ENCODE measurements at regions not wholly inside any gene's neighbourhood (a gene's known extent, or its start where the extent isn't known, plus 50 kb on each side); places are given as distances from the start of the nearest gene placed in this dataset.

- no peak overlapping the region for H2AK5ac ChIP-seq (ENCODE audit: low read depth, low read length)
- H2BK120ac ChIP-seq (ENCODE audit: low read depth, low read length), result no peak overlapping the region
- no peak overlapping the region for H4K8ac ChIP-seq (ENCODE audit: low read depth, low read length)
- no peak for DNase-seq (ENCODE audit: low spot score)
- no peak overlapping the region for H3K4me2 ChIP-seq (ENCODE audit: insufficient read depth, low read length, poor library complexity, severe bottlenecking)
- no peak overlapping the region for H2BK12ac ChIP-seq (ENCODE audit: low read length)
- no peak overlapping the region for H3K4ac ChIP-seq (ENCODE audit: low read length)
- H3K9me3 ChIP-seq (replicated peaks in 1 of 2; ENCODE audit: control insufficient read depth in 2 of 2, insufficient read depth in 1 of 2, low read depth in 1 of 2, low read length in 2 of 2), result peaks cover 4 to 8% of the 10 kb centered on the region in 2 donors
- no peak overlapping the region for H2BK15ac ChIP-seq (ENCODE audit: low read length)
- no peaks in the 10 kb centered on the region for H3K79me1 ChIP-seq (ENCODE audit: low read depth, low read length)
- H3K36me3 ChIP-seq (replicated peaks in 1 of 2; ENCODE audit: control insufficient read depth in 2 of 2, insufficient read depth in 2 of 2, low read length in 2 of 2), result peaks cover 0 to 2% of the 10 kb centered on the region in 2 donors
- no peak overlapping the region for H3K23ac ChIP-seq (ENCODE audit: low read depth, low read length, poor library complexity)
- no peak overlapping the region for H4K91ac ChIP-seq (ENCODE audit: low read depth, low read length, poor library complexity)
- no CpG with 5 or more reads among the region's 9 CpGs for WGBS, 2 donors (ENCODE audit: extremely low coverage in 2 of 2, insufficient read length in 2 of 2, insufficient replicate concordance in 1 of 2)
- H3K4me1 ChIP-seq (ENCODE audit: control insufficient read depth in 2 of 2, insufficient read depth in 1 of 2, low read depth in 1 of 2, low read length in 2 of 2), result peaks cover 6 to 12% of the 10 kb centered on the region in 2 donors
- peak overlapping the region; percentile 40 for H3K27ac ChIP-seq (replicated peaks; ENCODE audit: low read length)
- peak overlapping the region; percentile 1 for H3K18ac ChIP-seq (ENCODE audit: low read length)
- no peak overlapping the region for H3K14ac ChIP-seq (ENCODE audit: low read length)
- H2BK5ac ChIP-seq (ENCODE audit: low read length), result no peak overlapping the region
- no peak overlapping the region for H3K9ac ChIP-seq (ENCODE audit: low read depth, low read length, poor library complexity)
- no peaks in the 10 kb centered on the region for H3K27me3 ChIP-seq (ENCODE audit: control insufficient read depth in 3 of 3, insufficient read depth in 3 of 3, low read depth in 1 of 3, low read length in 3 of 3)
- no peak overlapping the region for H2AFZ ChIP-seq (ENCODE audit: low read length)
- H3K4me3 ChIP-seq (ENCODE audit: low read length in 2 of 2), result no peak overlapping the region
Observed at GRCh38 chr2:163246135-163246534, 407.6 kb upstream of the KCNH7 start.

- H2BK15ac ChIP-seq (ENCODE audit: low read length), result no peak overlapping the region
- peaks cover 0 to 11% of the 10 kb centered on the region in 2 donors for H3K9me3 ChIP-seq (replicated peaks in 1 of 2; ENCODE audit: control insufficient read depth in 2 of 2, insufficient read depth in 1 of 2, low read depth in 1 of 2, low read length in 2 of 2)
- no peak overlapping the region for H3K4me3 ChIP-seq (ENCODE audit: low read length in 2 of 2)
- H3K79me1 ChIP-seq (ENCODE audit: low read depth, low read length), result no peaks in the 10 kb centered on the region
- H2BK12ac ChIP-seq (ENCODE audit: low read length), result no peak overlapping the region
- no peak overlapping the region for H2AFZ ChIP-seq (ENCODE audit: low read length)
- H3K9ac ChIP-seq (ENCODE audit: low read depth, low read length, poor library complexity), result no peak overlapping the region
- H3K23ac ChIP-seq (ENCODE audit: low read depth, low read length, poor library complexity), result no peak overlapping the region
- no peak overlapping the region for H3K4ac ChIP-seq (ENCODE audit: low read length)
- no peaks in the 10 kb centered on the region for H3K27me3 ChIP-seq (ENCODE audit: control insufficient read depth in 3 of 3, insufficient read depth in 3 of 3, low read depth in 1 of 3, low read length in 3 of 3)
- no peak overlapping the region for H3K14ac ChIP-seq (ENCODE audit: low read length)
- H2AK5ac ChIP-seq (ENCODE audit: low read depth, low read length), result no peak overlapping the region
- peaks cover 0 to 1% of the 10 kb centered on the region in 2 donors for H3K4me1 ChIP-seq (ENCODE audit: control insufficient read depth in 2 of 2, insufficient read depth in 1 of 2, low read depth in 1 of 2, low read length in 2 of 2)
- no peak for DNase-seq (ENCODE audit: low spot score)
- no peak overlapping the region for H2BK120ac ChIP-seq (ENCODE audit: low read depth, low read length)
- H3K18ac ChIP-seq (ENCODE audit: low read length), result no peak overlapping the region
- no peak overlapping the region for H2BK5ac ChIP-seq (ENCODE audit: low read length)
- no peak overlapping the region for H4K91ac ChIP-seq (ENCODE audit: low read depth, low read length, poor library complexity)
- no peak overlapping the region for H3K27ac ChIP-seq (replicated peaks; ENCODE audit: low read length)
- no peak overlapping the region for H3K4me2 ChIP-seq (ENCODE audit: insufficient read depth, low read length, poor library complexity, severe bottlenecking)
- no peaks in the 10 kb centered on the region for H3K36me3 ChIP-seq (replicated peaks in 1 of 2; ENCODE audit: control insufficient read depth in 2 of 2, insufficient read depth in 2 of 2, low read length in 2 of 2)
- H4K8ac ChIP-seq (ENCODE audit: low read depth, low read length), result no peak overlapping the region
Observed at GRCh38 chr2:163236553-163236952, 398.0 kb upstream of the KCNH7 start.

GRCh38 chr2:163231666-163232065, 393.1 kb upstream of the KCNH7 start:
- peaks cover 0 to 2% of the 10 kb centered on the region in 2 donors for H3K4me1 ChIP-seq (ENCODE audit: control insufficient read depth in 2 of 2, insufficient read depth in 1 of 2, low read depth in 1 of 2, low read length in 2 of 2)
- no peak overlapping the region for H3K18ac ChIP-seq (ENCODE audit: low read length)
- H2BK15ac ChIP-seq (ENCODE audit: low read length), result no peak overlapping the region
- H3K27ac ChIP-seq (replicated peaks; ENCODE audit: low read length), result no peak overlapping the region
- H3K4me2 ChIP-seq (ENCODE audit: insufficient read depth, low read length, poor library complexity, severe bottlenecking), result no peak overlapping the region
- no peak overlapping the region for H2BK12ac ChIP-seq (ENCODE audit: low read length)
- H2AFZ ChIP-seq (ENCODE audit: low read length), result no peak overlapping the region
- no peaks in the 10 kb centered on the region for H3K36me3 ChIP-seq (replicated peaks in 1 of 2; ENCODE audit: control insufficient read depth in 2 of 2, insufficient read depth in 2 of 2, low read length in 2 of 2)
- no peak overlapping the region for H4K91ac ChIP-seq (ENCODE audit: low read depth, low read length, poor library complexity)
- DNase-seq (ENCODE audit: low spot score), result no peak
- H3K4me3 ChIP-seq (ENCODE audit: low read length in 2 of 2), result no peak overlapping the region
- WGBS, 2 donors (ENCODE audit: extremely low coverage in 2 of 2, insufficient read length in 2 of 2, insufficient replicate concordance in 1 of 2), result no CpG with 5 or more reads among the region's 1 CpG
- H2AK5ac ChIP-seq (ENCODE audit: low read depth, low read length), result no peak overlapping the region
- no peak overlapping the region for H4K8ac ChIP-seq (ENCODE audit: low read depth, low read length)
- no peaks in the 10 kb centered on the region for H3K79me1 ChIP-seq (ENCODE audit: low read depth, low read length)
- H3K23ac ChIP-seq (ENCODE audit: low read depth, low read length, poor library complexity), result no peak overlapping the region
- H3K4ac ChIP-seq (ENCODE audit: low read length), result no peak overlapping the region
- H3K27me3 ChIP-seq (ENCODE audit: control insufficient read depth in 3 of 3, insufficient read depth in 3 of 3, low read depth in 1 of 3, low read length in 3 of 3), result no peaks in the 10 kb centered on the region
- H3K14ac ChIP-seq (ENCODE audit: low read length), result no peak overlapping the region
- H2BK120ac ChIP-seq (ENCODE audit: low read depth, low read length), result no peak overlapping the region
- no peak overlapping the region for H2BK5ac ChIP-seq (ENCODE audit: low read length)
- no peak overlapping the region for H3K9ac ChIP-seq (ENCODE audit: low read depth, low read length, poor library complexity)
- H3K9me3 ChIP-seq (replicated peaks in 1 of 2; ENCODE audit: control insufficient read depth in 2 of 2, insufficient read depth in 1 of 2, low read depth in 1 of 2, low read length in 2 of 2), result no peaks in the 10 kb centered on the region

DNA sequence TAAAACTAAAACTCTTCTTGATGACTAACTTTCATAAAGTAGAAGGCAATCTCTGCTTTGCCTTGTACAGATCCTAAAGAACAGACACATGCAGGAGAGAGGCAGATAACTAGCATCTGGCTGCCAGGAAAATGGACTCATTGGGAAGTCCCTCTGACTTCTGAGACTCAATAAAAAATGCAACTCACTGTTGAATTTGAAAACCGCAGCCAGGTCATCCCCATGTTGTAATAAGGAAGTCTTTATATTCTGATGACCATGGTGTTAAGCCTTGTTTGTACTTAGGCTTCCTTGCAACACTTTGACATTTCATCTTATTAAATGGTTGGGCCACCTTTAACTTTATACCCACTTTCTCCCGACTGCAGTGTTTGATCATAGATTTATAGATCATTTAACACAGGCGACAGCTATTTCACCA, 375.1 kb upstream of the KCNH7 start:
- no peak overlapping the region for H3K4me2 ChIP-seq (ENCODE audit: insufficient read depth, low read length, poor library complexity, severe bottlenecking)
- H4K91ac ChIP-seq (ENCODE audit: low read depth, low read length, poor library complexity), result no peak overlapping the region
- no peaks in the 10 kb centered on the region for H3K27me3 ChIP-seq (ENCODE audit: control insufficient read depth in 3 of 3, insufficient read depth in 3 of 3, low read depth in 1 of 3, low read length in 3 of 3)
- WGBS, 2 donors (ENCODE audit: extremely low coverage in 2 of 2, insufficient read length in 2 of 2, insufficient replicate concordance in 1 of 2), result no CpG with 5 or more reads among the region's 3 CpGs
- no peak overlapping the region for H3K4me3 ChIP-seq (ENCODE audit: low read length in 2 of 2)
- H3K18ac ChIP-seq (ENCODE audit: low read length), result no peak overlapping the region
- H3K9me3 ChIP-seq (replicated peaks in 1 of 2; ENCODE audit: control insufficient read depth in 2 of 2, insufficient read depth in 1 of 2, low read depth in 1 of 2, low read length in 2 of 2), result no peaks in the 10 kb centered on the region
- no peak overlapping the region for H2BK120ac ChIP-seq (ENCODE audit: low read depth, low read length)
- no peak overlapping the region for H2BK12ac ChIP-seq (ENCODE audit: low read length)
- no peak overlapping the region for H2AFZ ChIP-seq (ENCODE audit: low read length)
- H3K27ac ChIP-seq (replicated peaks; ENCODE audit: low read length), result no peak overlapping the region
- H3K4me1 ChIP-seq (ENCODE audit: control insufficient read depth in 2 of 2, insufficient read depth in 1 of 2, low read depth in 1 of 2, low read length in 2 of 2), result no peaks in the 10 kb centered on the region
- H2AK5ac ChIP-seq (ENCODE audit: low read depth, low read length), result no peak overlapping the region
- H3K36me3 ChIP-seq (replicated peaks in 1 of 2; ENCODE audit: control insufficient read depth in 2 of 2, insufficient read depth in 2 of 2, low read length in 2 of 2), result no peaks in the 10 kb centered on the region
- no peak overlapping the region for H4K8ac ChIP-seq (ENCODE audit: low read depth, low read length)
- H3K14ac ChIP-seq (ENCODE audit: low read length), result no peak overlapping the region
- no peak overlapping the region for H2BK15ac ChIP-seq (ENCODE audit: low read length)
- H3K4ac ChIP-seq (ENCODE audit: low read length), result no peak overlapping the region
- no peak for DNase-seq (ENCODE audit: low spot score)
- no peak overlapping the region for H3K23ac ChIP-seq (ENCODE audit: low read depth, low read length, poor library complexity)
- H3K9ac ChIP-seq (ENCODE audit: low read depth, low read length, poor library complexity), result no peak overlapping the region
- no peaks in the 10 kb centered on the region for H3K79me1 ChIP-seq (ENCODE audit: low read depth, low read length)
- H2BK5ac ChIP-seq (ENCODE audit: low read length), result no peak overlapping the region
